Trophoblast cell (in vitro differentiated cells and primary cell): ENCODE measurements at regions not wholly inside any gene's neighbourhood (a gene's known extent, or its start where the extent isn't known, plus 50 kb on each side); places are given as distances from the start of the nearest gene placed in this dataset.

Experiments
- DNase-seq, 2 donors: peaks; one replicate each; pipeline ENCODE4 v3.0.0-alpha.2; 2016
- H2AFZ ChIP-seq: 2 replicates; pipeline ENCODE4 v1.6.1; 2013; ENCODE audit warnings: low read length, moderate library complexity, mild to moderate bottlenecking; ENCODE audit not compliant: insufficient read depth, poor library complexity
- H2AK5ac ChIP-seq: 2 replicates; pipeline ENCODE4 v1.6.1; 2013; ENCODE audit warnings: mild to moderate bottlenecking, low read length
- H2BK120ac ChIP-seq: 2 replicates; pipeline ENCODE4 v1.6.1; 2013; ENCODE audit warnings: low read length, mild to moderate bottlenecking, moderate library complexity; ENCODE audit not compliant: insufficient read depth, poor library complexity
- H2BK12ac ChIP-seq: 2 replicates; pipeline ENCODE4 v1.6.1; 2013; ENCODE audit warnings: mild to moderate bottlenecking, low read length, moderate library complexity
- H2BK5ac ChIP-seq: 2 replicates; pipeline ENCODE4 v1.6.1; 2013; ENCODE audit warnings: low read length, low read depth, moderate library complexity, mild to moderate bottlenecking; ENCODE audit not compliant: poor library complexity
- H3K14ac ChIP-seq: 2 replicates; pipeline ENCODE4 v1.6.1; 2013; ENCODE audit warnings: mild to moderate bottlenecking, low read length
- H3K18ac ChIP-seq: 2 replicates; pipeline ENCODE4 v1.6.1; 2013; ENCODE audit warnings: mild to moderate bottlenecking, low read length
- H3K23ac ChIP-seq: 2 replicates; pipeline ENCODE4 v1.6.1; 2013; ENCODE audit warnings: low read length
- H3K27ac ChIP-seq: 2 replicates; pipeline ENCODE4 v1.5.1; 2013; ENCODE audit warnings: low read depth, mild to moderate bottlenecking, inconsistent platforms, low read length, moderate library complexity
- H3K27me3 ChIP-seq: 2 replicates; pipeline ENCODE4 v1.6.1; 2013; ENCODE audit warnings: inconsistent platforms, mild to moderate bottlenecking, low read length, moderate library complexity; ENCODE audit not compliant: insufficient read depth
- H3K36me3 ChIP-seq, 2 experiments: 1 replicate in 1 of 2; 2 replicates in 1 of 2; pipeline ENCODE4 v1.6.1; 2013; ENCODE audit warnings: low read length in 2 of 2, mild to moderate bottlenecking in 2 of 2, moderate library complexity in 1 of 2; ENCODE audit not compliant: insufficient read depth in 2 of 2, control insufficient read depth in 1 of 2
- H3K4ac ChIP-seq: 2 replicates; pipeline ENCODE4 v1.6.1; 2013; ENCODE audit warnings: low read depth, mild to moderate bottlenecking, low read length, moderate library complexity
- H3K4me1 ChIP-seq, 2 experiments: 1 replicate in 1 of 2; 2 replicates in 1 of 2; pipeline ENCODE4 v1.6.1; 2013; ENCODE audit warnings: low read length in 2 of 2, mild to moderate bottlenecking in 2 of 2, moderate library complexity in 1 of 2; ENCODE audit not compliant: insufficient read depth in 2 of 2, control insufficient read depth in 1 of 2
- H3K4me2 ChIP-seq: 2 replicates; pipeline ENCODE4 v1.6.1; 2013; ENCODE audit warnings: inconsistent platforms, mild to moderate bottlenecking, low read length, moderate library complexity
- H3K4me3 ChIP-seq: 2 replicates; pipeline ENCODE4 v1.5.1; 2013; ENCODE audit warnings: mild to moderate bottlenecking, low read depth, low read length, inconsistent platforms
- H3K79me1 ChIP-seq: one replicate; pipeline ENCODE4 v1.6.1; 2013; ENCODE audit warnings: low read length
- H3K79me2 ChIP-seq: 2 replicates; pipeline ENCODE4 v1.6.1; 2013; ENCODE audit warnings: low read length, mild to moderate bottlenecking; ENCODE audit not compliant: control insufficient read depth, insufficient read depth, poor library complexity
- H3K9ac ChIP-seq: 2 replicates; pipeline ENCODE4 v1.6.1; 2013; ENCODE audit warnings: mild to moderate bottlenecking, low read length
- H3K9me3 ChIP-seq: 2 replicates; pipeline ENCODE4 v1.6.1; 2013; ENCODE audit warnings: low read depth, mild to moderate bottlenecking, control low read depth, inconsistent platforms, low read length; ENCODE audit not compliant: insufficient read depth
- H4K12ac ChIP-seq: 2 replicates; pipeline ENCODE4 v1.6.1; 2013; ENCODE audit warnings: low read depth, mild to moderate bottlenecking, low read length, moderate library complexity
- H4K8ac ChIP-seq: 2 replicates; pipeline ENCODE4 v1.6.1; 2013; ENCODE audit warnings: low read depth, mild to moderate bottlenecking, low read length, moderate library complexity
- H4K91ac ChIP-seq: one replicate; pipeline ENCODE4 v1.6.1; 2013; ENCODE audit warnings: low read depth, mild to moderate bottlenecking, low read length, moderate library complexity
- WGBS: extraction: QIAGEN DNeasy Blood & Tissue Kit; methylation state at CpG from one replicate; pipeline ENCODE4 v1.1.7; 2013; ENCODE audit warnings: missing lambda C conversion rate; ENCODE audit not compliant: insufficient read length, insufficient coverage; ENCODE audit errors: extremely low coverage; 5-methylcytosine and 5-hydroxymethylcytosine counted together

DNA sequence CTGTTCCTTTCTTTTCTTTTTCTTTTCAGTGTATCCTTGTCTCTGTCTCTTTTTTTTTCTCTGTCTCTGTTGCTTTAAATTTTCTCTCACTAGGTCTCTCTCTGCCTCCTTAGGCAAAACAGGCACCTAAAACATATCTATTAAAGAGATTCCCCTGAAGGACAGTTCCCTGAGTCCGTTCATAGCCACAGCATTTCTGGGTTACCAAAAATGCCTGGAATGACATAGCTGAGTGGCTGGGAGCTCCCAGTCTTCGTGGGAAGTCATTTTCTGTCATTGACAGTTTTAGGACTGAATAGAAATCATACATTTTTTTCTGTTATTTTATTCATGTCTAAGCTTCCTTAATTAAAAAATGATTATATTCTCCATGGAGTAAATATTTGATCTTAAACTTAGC is 323.8 kb upstream of the AZI2 start:
- Histone ChIP-seq H4K12ac (no peak overlapping the region), H3K36me3 (no peaks in the 10 kb centered on the region), H3K27ac (no peak overlapping the region), H2BK120ac (no peak overlapping the region), H4K8ac (no peak overlapping the region), H3K4me1 (no peaks in the 10 kb centered on the region), H2BK5ac (no peak overlapping the region), H3K79me1 (no peaks in the 10 kb centered on the region), H3K18ac (no peak overlapping the region), H3K9me3 (no peaks in the 10 kb centered on the region), H3K23ac (no peak overlapping the region), H3K79me2 (no peaks in the 10 kb centered on the region), H4K91ac (no peak overlapping the region), H2AFZ (no peak overlapping the region), H3K9ac (no peak overlapping the region), H3K14ac (no peak overlapping the region), H3K4me2 (no peak overlapping the region), H3K4ac (no peak overlapping the region), H2BK12ac (no peak overlapping the region), H3K4me3 (no peak overlapping the region), H2AK5ac (no peak overlapping the region), H3K27me3 (no peaks in the 10 kb centered on the region)
- WGBS = no CpG with 5 or more reads among the region's 2 CpGs
- DNase-seq = no peak

DNA sequence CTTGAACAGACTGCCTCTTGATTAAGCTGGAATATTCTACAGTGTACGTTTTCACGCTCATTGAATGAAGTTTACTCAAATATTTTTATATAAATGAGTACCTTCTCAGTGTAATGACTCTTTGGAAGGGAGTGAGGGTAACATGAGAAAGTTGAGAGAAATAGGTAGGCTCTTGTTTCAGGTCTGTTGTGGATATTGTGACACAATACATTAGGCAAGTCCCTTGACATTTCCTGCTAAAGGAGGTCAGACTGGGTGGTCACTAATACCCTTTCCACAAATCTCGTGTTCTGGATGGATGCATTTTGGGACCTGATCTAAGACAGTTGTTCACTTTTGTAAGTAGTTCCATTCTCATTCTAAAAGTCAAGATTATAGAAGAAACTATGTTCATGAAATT is 324.8 kb upstream of the AZI2 start:
- H2AFZ ChIP-seq = no peak overlapping the region
- no peak overlapping the region for H3K4ac ChIP-seq
- H3K79me2 ChIP-seq = no peaks in the 10 kb centered on the region
- no peaks in the 10 kb centered on the region for H3K4me1 ChIP-seq
- H3K9me3 ChIP-seq = no peaks in the 10 kb centered on the region
- no peak overlapping the region for H3K23ac ChIP-seq
- no peak overlapping the region for H2BK120ac ChIP-seq
- no peak overlapping the region for H4K8ac ChIP-seq
- H4K91ac ChIP-seq = no peak overlapping the region
- H3K9ac ChIP-seq = no peak overlapping the region
- no peaks in the 10 kb centered on the region for H3K36me3 ChIP-seq
- H2BK5ac ChIP-seq = no peak overlapping the region
- no peak overlapping the region for H3K27ac ChIP-seq
- no peak overlapping the region for H3K4me2 ChIP-seq
- DNase-seq = no peak
- no peaks in the 10 kb centered on the region for H3K27me3 ChIP-seq
- no peak overlapping the region for H2BK12ac ChIP-seq
- no peak overlapping the region for H3K18ac ChIP-seq
- WGBS = no CpG with 5 or more reads among the region's 3 CpGs
- no peak overlapping the region for H4K12ac ChIP-seq
- no peak overlapping the region for H3K4me3 ChIP-seq
- H3K79me1 ChIP-seq = no peaks in the 10 kb centered on the region
- H2AK5ac ChIP-seq = no peak overlapping the region
- H3K14ac ChIP-seq = no peak overlapping the region

DNA sequence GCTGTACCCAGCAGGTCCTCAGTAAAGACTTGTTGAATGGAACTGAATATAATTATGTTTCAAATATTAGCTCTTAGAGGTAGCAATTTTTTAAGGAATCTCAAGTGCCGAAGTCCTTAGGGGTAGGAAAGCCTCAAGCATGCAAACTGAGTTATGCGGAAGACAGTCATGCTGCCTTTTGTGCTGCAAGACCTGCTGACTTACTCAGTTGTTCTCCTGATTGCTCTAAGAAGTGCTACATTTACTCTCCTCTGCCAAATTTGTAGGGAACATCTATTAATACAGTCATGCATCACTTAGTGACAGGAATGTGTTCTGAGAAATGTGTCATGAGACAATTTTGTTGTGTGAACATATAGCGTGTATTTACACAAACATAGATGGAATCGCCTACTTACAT is 325.6 kb upstream of the AZI2 start:
- no peak overlapping the region for H4K91ac ChIP-seq
- no peak overlapping the region for H4K12ac ChIP-seq
- H3K36me3 ChIP-seq = no peaks in the 10 kb centered on the region
- H3K4me1 ChIP-seq = no peaks in the 10 kb centered on the region
- H3K79me1 ChIP-seq = no peaks in the 10 kb centered on the region
- no peak overlapping the region for H2BK120ac ChIP-seq
- H2AK5ac ChIP-seq = no peak overlapping the region
- no peak overlapping the region for H3K4me3 ChIP-seq
- no CpG with 5 or more reads among the region's 4 CpGs for WGBS
- H2AFZ ChIP-seq = no peak overlapping the region
- H3K27ac ChIP-seq = no peak overlapping the region
- H3K4ac ChIP-seq = no peak overlapping the region
- no peak for DNase-seq
- H2BK12ac ChIP-seq = no peak overlapping the region
- no peaks in the 10 kb centered on the region for H3K27me3 ChIP-seq
- H3K23ac ChIP-seq = no peak overlapping the region
- H3K4me2 ChIP-seq = no peak overlapping the region
- no peak overlapping the region for H3K14ac ChIP-seq
- H3K79me2 ChIP-seq = no peaks in the 10 kb centered on the region
- no peak overlapping the region for H2BK5ac ChIP-seq
- H3K9me3 ChIP-seq = no peaks in the 10 kb centered on the region
- H3K9ac ChIP-seq = no peak overlapping the region
- H4K8ac ChIP-seq = no peak overlapping the region
- no peak overlapping the region for H3K18ac ChIP-seq

DNA sequence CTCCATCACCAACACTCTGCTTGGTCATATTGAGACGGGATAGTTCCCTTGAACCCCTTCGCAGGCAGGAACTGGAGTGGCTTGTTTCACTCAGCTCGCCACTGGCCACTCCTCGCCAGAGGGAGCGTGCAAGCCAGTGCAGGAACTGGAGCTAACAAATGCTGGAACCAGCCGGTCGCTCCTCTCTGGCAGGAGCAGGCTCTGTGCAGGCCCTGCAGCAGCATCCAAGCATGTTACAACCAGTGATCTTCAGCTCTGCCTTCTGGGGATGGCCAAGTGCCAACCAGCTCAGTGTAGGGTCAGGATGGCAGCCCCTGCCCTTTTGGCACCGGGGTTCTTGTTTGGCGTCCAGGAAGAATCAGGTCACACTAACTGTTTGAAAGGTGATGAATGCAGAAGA is 329.0 kb upstream of the AZI2 start:
- H3K9me3 ChIP-seq = no peaks in the 10 kb centered on the region
- H2AFZ ChIP-seq = no peak overlapping the region
- H3K4me3 ChIP-seq = no peak overlapping the region
- H3K14ac ChIP-seq = no peak overlapping the region
- no peaks in the 10 kb centered on the region for H3K36me3 ChIP-seq
- no peak overlapping the region for H3K4me2 ChIP-seq
- H2BK12ac ChIP-seq = no peak overlapping the region
- H4K12ac ChIP-seq = no peak overlapping the region
- H3K18ac ChIP-seq = no peak overlapping the region
- DNase-seq = no peak
- H2BK5ac ChIP-seq = no peak overlapping the region
- no peak overlapping the region for H3K4ac ChIP-seq
- no peak overlapping the region for H3K27ac ChIP-seq
- H4K91ac ChIP-seq = no peak overlapping the region
- no CpG with 5 or more reads among the region's 9 CpGs for WGBS
- no peak overlapping the region for H3K9ac ChIP-seq
- no peaks in the 10 kb centered on the region for H3K27me3 ChIP-seq
- no peaks in the 10 kb centered on the region for H3K79me2 ChIP-seq
- no peak overlapping the region for H3K23ac ChIP-seq
- H3K79me1 ChIP-seq = no peaks in the 10 kb centered on the region
- H3K4me1 ChIP-seq = no peaks in the 10 kb centered on the region
- H2BK120ac ChIP-seq = no peak overlapping the region
- no peak overlapping the region for H4K8ac ChIP-seq
- no peak overlapping the region for H2AK5ac ChIP-seq
